ENCODE measurements at regions not wholly inside any gene's neighbourhood (a gene's known extent, or its start where the extent isn't known, plus 50 kb on each side); places are given as distances from the start of the nearest gene placed in this dataset.

DNA sequence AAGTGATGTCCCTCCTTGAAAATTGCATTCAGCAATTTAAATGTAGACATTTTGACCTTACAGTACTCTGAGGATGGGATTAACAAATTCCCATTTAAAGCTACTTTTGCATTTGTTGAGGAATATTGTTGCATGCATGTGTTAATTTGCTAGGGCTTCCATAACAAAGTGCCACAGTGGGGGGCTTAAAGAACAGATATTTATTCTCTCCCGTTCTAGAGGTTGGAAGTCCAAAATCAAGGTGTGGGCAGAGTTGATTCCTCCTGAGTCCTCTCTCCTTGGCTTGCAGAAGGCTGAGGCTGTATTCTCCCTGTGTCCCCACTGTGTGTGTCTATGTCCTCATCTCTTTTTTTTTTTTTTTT, 51.8 kb upstream of the CDK20 start:
- TF ChIP-seq POLR2A (IDR thresholded peaks at IDR 0.05), result no peak
- TF ChIP-seq CTCF (IDR thresholded peaks at IDR 0.05 in 4 of 5, conservative IDR thresholded peaks at IDR 0.05 in 1 of 5), result no peak
